ENCODE measurements at regions not wholly inside any gene's neighbourhood (a gene's known extent, or its start where the extent isn't known, plus 50 kb on each side); places are given as distances from the start of the nearest gene placed in this dataset.

- H3K9me3 ChIP-seq, result no peaks in the 10 kb centered on the region
- no peaks in the 10 kb centered on the region for H3K36me3 ChIP-seq
- in situ Hi-C loops (cut with MboI; ENCODE audit: low sequenced_read_pairs in 4 of 4) (no loop called here), intact Hi-C loops (cut with DNase I; ENCODE audit: low total_unique reads) (no loop called here)
- ATAC-seq, result no peak
- H3K27me3 ChIP-seq, result no peaks in the 10 kb centered on the region
- H3K4me3 ChIP-seq, result no peak overlapping the region
- no peak overlapping the region for H3K27ac ChIP-seq
- H3K4me1 ChIP-seq, result no peaks in the 10 kb centered on the region
- TF ChIP-seq POLR2A (IDR thresholded peaks at IDR 0.05) (no peak), CTCF (IDR thresholded peaks at IDR 0.05 in 4 of 5, conservative IDR thresholded peaks at IDR 0.05 in 1 of 5) (no peak)
- no peak for DNase-seq
Measured at GRCh38 chr6:84457276-84457675, 229.8 kb upstream of the CEP162 start.

- no peaks in the 10 kb centered on the region for H3K36me3 ChIP-seq
- H3K4me1 ChIP-seq, result no peaks in the 10 kb centered on the region
- H3K27ac ChIP-seq, result no peak overlapping the region
- no peak overlapping the region for H3K4me3 ChIP-seq
- DNase-seq (no peak), ATAC-seq (no peak)
- H3K9me3 ChIP-seq, result no peaks in the 10 kb centered on the region
- no peak for TF ChIP-seq CTCF (IDR thresholded peaks at IDR 0.05 in 4 of 5, conservative IDR thresholded peaks at IDR 0.05 in 1 of 5)
- TF ChIP-seq POLR2A (IDR thresholded peaks at IDR 0.05), result no peak
- in situ Hi-C loops (cut with MboI; ENCODE audit: low sequenced_read_pairs in 4 of 4), result no loop called here
- intact Hi-C loops (cut with DNase I; ENCODE audit: low total_unique reads), result no loop called here
- H3K27me3 ChIP-seq, result no peaks in the 10 kb centered on the region
Measured at GRCh38 chr6:84456803-84457202, 229.4 kb upstream of the CEP162 start.

- no peak for ATAC-seq
- H3K4me1 ChIP-seq, result no peaks in the 10 kb centered on the region
Measured at GRCh38 chr6:84455511-84456029, 228.1 kb upstream of the CEP162 start.

GRCh38 chr6:84453499-84453898 lies 226.1 kb upstream of the CEP162 start:
- H3K9me3 ChIP-seq, result no peaks in the 10 kb centered on the region
- ATAC-seq (no peak), DNase-seq (no peak)
- intact Hi-C loops (cut with DNase I; ENCODE audit: low total_unique reads), result no loop called here
- TF ChIP-seq POLR2A (IDR thresholded peaks at IDR 0.05) (no peak), CTCF (IDR thresholded peaks at IDR 0.05 in 4 of 5, conservative IDR thresholded peaks at IDR 0.05 in 1 of 5) (no peak)
- no peak overlapping the region for H3K4me3 ChIP-seq
- H3K36me3 ChIP-seq, result no peaks in the 10 kb centered on the region
- H3K27me3 ChIP-seq, result no peaks in the 10 kb centered on the region
- no peaks in the 10 kb centered on the region for H3K4me1 ChIP-seq
- in situ Hi-C loops (cut with MboI; ENCODE audit: low sequenced_read_pairs in 4 of 4), result no loop called here
- H3K27ac ChIP-seq, result no peak overlapping the region

More at GRCh38 chr6:84455511-84456029, 228.1 kb upstream of the CEP162 start:
- Histone ChIP-seq H3K4me3 (no peak overlapping the region), H3K27ac (no peak overlapping the region), H3K9me3 (no peaks in the 10 kb centered on the region), H3K27me3 (no peaks in the 10 kb centered on the region), H3K36me3 (no peaks in the 10 kb centered on the region)
- TF ChIP-seq POLR2A (IDR thresholded peaks at IDR 0.05), result no peak
- TF ChIP-seq CTCF (IDR thresholded peaks at IDR 0.05 in 4 of 5, conservative IDR thresholded peaks at IDR 0.05 in 1 of 5), result no peak
- intact Hi-C loops (cut with DNase I; ENCODE audit: low total_unique reads) (no loop called here), in situ Hi-C loops (cut with MboI; ENCODE audit: low sequenced_read_pairs in 4 of 4) (no loop called here)
- DNase-seq, result no peak

GRCh38 chr6:84450018-84450417 lies 222.6 kb upstream of the CEP162 start:
- intact Hi-C loops (cut with DNase I; ENCODE audit: low total_unique reads), result no loop called here
- Histone ChIP-seq H3K27me3 (no peaks in the 10 kb centered on the region), H3K4me3 (no peak overlapping the region), H3K27ac (no peak overlapping the region), H3K4me1 (no peaks in the 10 kb centered on the region), H3K36me3 (no peaks in the 10 kb centered on the region), H3K9me3 (no peaks in the 10 kb centered on the region)
- TF ChIP-seq POLR2A (IDR thresholded peaks at IDR 0.05), result no peak
- TF ChIP-seq CTCF (IDR thresholded peaks at IDR 0.05 in 4 of 5, conservative IDR thresholded peaks at IDR 0.05 in 1 of 5), result no peak
- in situ Hi-C loops (cut with MboI; ENCODE audit: low sequenced_read_pairs in 4 of 4), result no loop called here
- no peak for ATAC-seq
- no peak for DNase-seq
